ENCODE measurements at regions not wholly inside any gene's neighbourhood (a gene's known extent, or its start where the extent isn't known, plus 50 kb on each side); places are given as distances from the start of the nearest gene placed in this dataset.

DNA sequence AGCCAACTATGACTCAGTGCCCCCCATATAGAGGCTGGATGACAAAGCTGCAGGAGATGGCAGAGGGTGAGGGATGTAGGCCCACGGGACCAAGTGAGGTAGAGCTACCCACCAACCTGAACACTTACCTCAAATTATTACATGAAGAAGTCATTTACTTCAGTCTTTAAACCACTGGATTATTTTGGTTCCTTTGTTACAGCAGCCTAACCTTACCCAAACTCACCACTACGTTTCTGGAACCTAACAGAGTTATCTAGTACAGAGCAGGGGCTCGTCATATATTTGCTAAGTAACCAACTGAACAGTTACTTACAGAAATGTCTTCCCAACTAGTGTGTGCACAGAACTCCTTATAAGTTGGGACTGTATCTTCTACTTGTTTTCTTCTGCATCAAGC lies 85.2 kb upstream of the IGF1 start:
- Mint-ChIP-seq H3K4me1 (no peaks in the 10 kb centered on the region), H3K27ac (no peak overlapping the region), H3K4me3 (no peak overlapping the region), H3K9me3 (no peaks in the 10 kb centered on the region), H3K36me3 (no peaks in the 10 kb centered on the region), H3K27me3 (peaks cover 8% of the 10 kb centered on the region)
- no peak for DNase-seq

DNA sequence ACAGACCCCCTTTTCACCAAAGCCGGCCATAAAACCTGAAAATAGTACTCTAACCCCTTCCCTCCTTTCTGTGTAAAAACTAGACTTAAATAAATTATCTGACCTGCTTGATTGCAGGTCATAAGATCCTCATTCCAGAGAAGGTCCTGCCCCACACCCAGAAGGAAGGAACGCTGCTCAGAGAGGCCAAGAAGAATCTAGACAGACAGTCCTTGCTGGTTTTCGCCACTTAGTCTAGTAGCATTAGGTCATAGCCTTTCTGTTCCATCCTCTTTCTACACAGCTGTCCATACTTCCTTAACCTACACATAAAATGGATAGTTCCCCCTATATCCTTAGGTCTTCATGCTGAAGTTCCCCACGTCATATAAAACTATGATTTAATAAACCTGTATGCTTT lies 83.7 kb upstream of the IGF1 start:
- Mint-ChIP-seq H3K9me3 (no peaks in the 10 kb centered on the region), H3K4me3 (no peak overlapping the region), H3K4me1 (no peaks in the 10 kb centered on the region), H3K27ac (no peak overlapping the region), H3K36me3 (no peaks in the 10 kb centered on the region), H3K27me3 (peaks cover 10% of the 10 kb centered on the region)
- no peak for DNase-seq

DNA sequence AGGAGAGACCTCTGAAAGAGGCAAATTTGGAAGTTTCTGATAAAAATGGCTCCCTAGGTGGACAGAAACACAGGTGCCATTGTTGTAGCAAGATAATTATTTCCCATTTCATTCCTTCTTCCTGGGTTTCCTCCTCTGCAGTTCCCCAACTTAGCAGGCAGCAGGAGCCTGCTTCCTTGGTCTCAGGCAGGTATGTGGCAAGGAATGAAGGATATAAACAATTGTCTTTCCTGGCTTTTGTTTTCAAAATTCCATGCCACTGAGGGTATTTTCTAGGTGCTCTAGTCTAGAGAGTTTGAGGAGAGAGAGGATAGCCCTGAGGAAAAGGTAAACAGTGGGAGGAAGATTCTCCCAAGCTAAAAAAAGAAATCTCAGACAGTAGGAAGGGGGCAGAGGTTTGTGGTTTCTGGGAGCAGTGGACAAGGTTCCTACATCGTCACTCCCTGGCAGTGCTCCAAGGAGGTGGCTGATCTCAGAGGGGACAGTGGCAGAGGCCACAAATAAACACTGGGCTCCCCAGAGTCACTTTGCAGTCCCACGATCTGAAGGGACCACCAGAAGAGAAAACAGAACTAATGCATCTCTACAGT lies 82.6 kb upstream of the IGF1 start:
- peaks cover 10% of the 10 kb centered on the region for H3K27me3 Mint-ChIP-seq
- no peaks in the 10 kb centered on the region for H3K4me1 Mint-ChIP-seq
- no peak overlapping the region for H3K27ac Mint-ChIP-seq
- no peak overlapping the region for H3K4me3 Mint-ChIP-seq
- H3K9me3 Mint-ChIP-seq: no peaks in the 10 kb centered on the region
- no peaks in the 10 kb centered on the region for H3K36me3 Mint-ChIP-seq
- DNase-seq: no peak

DNA sequence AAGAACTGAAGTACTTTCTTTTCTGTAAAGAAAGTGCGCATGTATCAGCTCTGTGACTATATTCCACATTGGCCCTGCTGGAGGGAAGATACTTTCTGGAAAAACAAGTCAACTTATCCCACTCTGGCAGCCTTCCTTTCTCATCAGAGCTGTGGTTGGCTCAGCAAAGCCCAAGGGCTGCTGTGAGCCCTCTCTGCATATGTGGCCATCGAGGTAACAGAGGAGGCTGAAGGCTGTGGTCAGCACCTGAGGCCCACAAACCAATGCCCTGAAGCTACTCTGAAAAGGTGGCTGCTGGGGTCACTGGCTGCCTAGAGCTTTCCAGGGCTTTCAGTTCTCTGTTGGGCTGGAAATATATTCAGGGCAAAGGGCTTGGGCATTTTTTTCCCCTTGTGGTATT lies 70.8 kb upstream of the IGF1 start:
- no peak for DNase-seq

DNA sequence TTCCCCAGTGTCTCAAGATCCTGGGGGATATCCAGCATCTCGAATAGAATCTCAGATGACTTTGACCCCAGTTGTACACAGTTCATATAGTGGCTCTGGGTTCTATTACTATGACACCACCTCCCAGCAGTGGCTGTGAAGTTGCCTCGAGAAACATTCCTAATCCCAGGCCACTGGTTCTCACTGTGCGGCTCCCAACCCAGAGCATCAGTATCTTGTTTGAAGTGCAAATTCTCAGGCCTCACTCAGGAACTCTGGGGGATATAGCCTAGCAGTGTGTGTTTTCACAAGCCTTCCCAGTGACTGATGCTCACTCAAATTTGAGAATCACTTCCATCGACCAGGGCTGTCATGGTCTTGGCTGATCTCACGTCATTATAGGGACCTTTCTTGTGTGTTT lies 69.3 kb upstream of the IGF1 start:
- no peaks in the 10 kb centered on the region for H3K36me3 Mint-ChIP-seq

More for the DNA sequence above, 70.8 kb upstream of the IGF1 start:
- peaks cover 3% of the 10 kb centered on the region for H3K27me3 Mint-ChIP-seq
- no peak overlapping the region for H3K27ac Mint-ChIP-seq
- no peaks in the 10 kb centered on the region for H3K4me1 Mint-ChIP-seq
- no peaks in the 10 kb centered on the region for H3K36me3 Mint-ChIP-seq
- no peaks in the 10 kb centered on the region for H3K9me3 Mint-ChIP-seq
- H3K4me3 Mint-ChIP-seq: no peak overlapping the region

DNA sequence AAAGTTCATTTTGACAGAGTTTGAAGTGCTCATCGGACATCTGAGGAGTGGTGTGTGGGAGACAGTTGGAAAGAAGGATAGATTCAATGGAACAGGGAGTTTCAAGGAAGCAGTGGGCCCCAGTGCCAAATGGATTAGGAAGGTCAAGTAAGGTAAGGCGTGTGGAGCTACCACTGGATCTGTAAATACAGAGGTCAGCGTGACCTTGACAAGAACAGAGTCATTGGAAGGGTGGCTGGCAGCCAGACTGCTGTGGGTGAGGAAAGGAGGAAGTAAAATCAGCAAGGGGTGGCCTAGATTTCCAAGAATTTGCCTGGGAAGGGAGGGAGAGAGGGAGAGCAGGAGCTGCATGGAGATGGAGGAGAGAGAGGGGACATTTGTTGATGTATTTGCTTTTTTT lies 68.2 kb upstream of the IGF1 start:
- Mint-ChIP-seq H3K4me1 (no peaks in the 10 kb centered on the region), H3K27ac (no peak overlapping the region), H3K27me3 (peaks cover 12% of the 10 kb centered on the region), H3K9me3 (no peaks in the 10 kb centered on the region), H3K36me3 (no peaks in the 10 kb centered on the region), H3K4me3 (no peak overlapping the region)
- DNase-seq: no peak

More for the DNA sequence above, 69.3 kb upstream of the IGF1 start:
- Mint-ChIP-seq H3K4me3 (no peak overlapping the region), H3K9me3 (no peaks in the 10 kb centered on the region), H3K4me1 (no peaks in the 10 kb centered on the region), H3K27me3 (peaks cover 7% of the 10 kb centered on the region), H3K27ac (no peak overlapping the region)
- no peak for DNase-seq

DNA sequence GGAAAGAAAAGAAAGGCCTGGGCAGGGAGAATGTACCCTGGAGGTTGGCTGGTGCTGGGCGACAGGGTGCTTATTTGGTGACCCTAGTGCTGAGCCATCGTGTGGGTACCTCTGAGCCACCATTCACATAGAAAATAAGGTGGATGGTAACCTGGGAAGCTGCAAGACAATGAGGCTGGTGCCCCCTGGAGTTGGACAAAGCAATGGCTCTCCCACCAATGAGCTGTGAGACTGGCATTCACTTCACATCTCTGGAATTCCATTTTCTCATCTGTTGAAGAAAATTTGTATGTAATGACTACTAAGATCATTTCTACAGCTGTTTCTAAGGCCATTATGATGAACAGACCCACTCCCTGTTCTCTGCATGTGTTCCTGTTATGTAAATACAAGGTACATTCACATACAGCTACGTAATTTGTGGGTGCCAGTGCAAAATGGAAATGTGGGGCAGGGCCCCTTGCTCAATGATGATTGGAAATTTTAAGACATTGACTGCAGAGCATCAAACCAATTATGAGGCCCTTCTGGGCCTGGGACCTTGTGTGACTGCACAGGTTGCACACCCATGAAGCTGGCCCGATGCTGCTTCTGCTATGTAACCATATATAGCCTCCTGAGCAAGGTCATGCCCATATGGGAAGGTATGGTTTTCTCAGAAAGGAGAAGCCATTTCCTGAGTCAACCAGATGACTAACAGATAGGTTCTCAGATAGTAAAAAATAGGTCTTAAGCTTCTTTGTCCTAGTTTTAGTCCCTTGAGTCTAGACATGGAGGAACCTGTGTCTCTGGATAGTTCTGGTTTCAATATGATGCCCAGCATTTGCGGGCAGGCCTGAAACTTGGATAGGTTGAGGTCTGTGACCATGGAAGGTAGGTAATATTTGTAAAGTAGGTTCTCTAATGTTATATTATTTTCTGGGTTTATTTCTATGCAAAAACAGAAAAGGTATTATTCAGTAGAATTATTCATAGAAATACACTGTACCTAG lies 63.4 kb upstream of the IGF1 start:
- H3K9me3 Mint-ChIP-seq: no peaks in the 10 kb centered on the region
- DNase-seq: no peak
- H3K36me3 Mint-ChIP-seq: no peaks in the 10 kb centered on the region
- peaks cover 23% of the 10 kb centered on the region for H3K27me3 Mint-ChIP-seq
- H3K27ac Mint-ChIP-seq: no peak overlapping the region
- no peaks in the 10 kb centered on the region for H3K4me1 Mint-ChIP-seq
- H3K4me3 Mint-ChIP-seq: no peak overlapping the region

DNA sequence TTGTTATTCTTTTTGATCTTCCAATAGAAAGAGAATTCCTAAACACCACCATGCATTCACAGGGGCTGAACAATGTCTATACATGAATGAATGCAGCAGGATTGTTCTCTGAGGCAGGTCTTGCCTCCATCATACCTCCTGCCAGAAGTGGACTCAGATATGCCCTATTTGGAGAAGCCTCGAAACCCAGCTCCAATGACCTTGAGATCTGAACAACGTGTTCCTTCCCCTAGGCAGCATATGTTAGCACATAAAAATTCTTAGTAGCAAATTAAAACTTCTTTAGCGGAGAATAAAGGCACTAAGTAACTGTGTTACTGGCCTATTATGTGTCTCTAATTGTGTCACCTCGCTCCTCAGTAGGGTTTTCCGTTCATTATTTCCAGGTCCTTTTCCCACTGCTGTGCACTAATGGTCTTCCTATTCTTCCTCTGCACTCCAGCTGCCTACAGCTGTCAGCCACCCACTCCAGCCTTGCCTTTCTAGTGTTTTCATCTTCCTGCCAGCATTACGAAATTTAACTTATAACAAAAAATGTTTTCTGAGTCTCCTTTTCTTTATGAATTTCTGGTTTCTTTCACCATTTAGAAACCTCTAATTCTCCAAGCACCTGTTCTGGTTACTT lies 62.6 kb upstream of the IGF1 start:
- Mint-ChIP-seq H3K27me3 (peaks cover 32% of the 10 kb centered on the region), H3K9me3 (no peaks in the 10 kb centered on the region), H3K4me1 (no peaks in the 10 kb centered on the region), H3K36me3 (no peaks in the 10 kb centered on the region), H3K27ac (no peak overlapping the region), H3K4me3 (no peak overlapping the region)
- no peak for DNase-seq

DNA sequence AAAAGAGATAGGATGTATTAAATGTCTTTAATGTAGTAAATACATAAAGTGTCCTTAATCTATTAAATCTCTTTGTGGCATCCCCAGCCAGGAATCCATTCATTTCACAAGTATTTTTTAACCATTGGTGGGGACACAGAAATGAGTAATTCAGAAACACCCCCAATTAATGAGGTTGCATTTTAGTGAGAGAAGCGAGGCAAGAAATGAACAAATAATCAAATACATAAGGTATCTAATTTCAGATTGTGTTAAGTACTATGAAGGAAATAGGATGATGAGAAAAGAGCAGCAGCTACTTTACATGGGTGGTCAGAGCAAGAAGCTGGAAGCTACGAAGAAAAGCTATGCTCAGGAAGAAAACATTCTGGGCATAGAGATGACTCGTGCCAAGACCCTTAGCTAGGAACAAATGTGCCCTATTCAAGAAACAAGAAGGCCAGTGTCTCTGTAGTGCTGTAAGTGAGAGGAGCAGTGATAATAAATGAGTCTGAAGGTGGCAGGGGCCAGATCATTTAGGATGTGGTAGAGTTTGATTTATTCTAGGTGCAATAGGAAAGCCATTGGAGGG lies 60.5 kb upstream of the IGF1 start:
- Mint-ChIP-seq H3K27ac (no peak overlapping the region), H3K4me1 (no peaks in the 10 kb centered on the region), H3K27me3 (peaks cover 36% of the 10 kb centered on the region), H3K4me3 (no peak overlapping the region), H3K36me3 (no peaks in the 10 kb centered on the region), H3K9me3 (no peaks in the 10 kb centered on the region)
- no peak for DNase-seq

DNA sequence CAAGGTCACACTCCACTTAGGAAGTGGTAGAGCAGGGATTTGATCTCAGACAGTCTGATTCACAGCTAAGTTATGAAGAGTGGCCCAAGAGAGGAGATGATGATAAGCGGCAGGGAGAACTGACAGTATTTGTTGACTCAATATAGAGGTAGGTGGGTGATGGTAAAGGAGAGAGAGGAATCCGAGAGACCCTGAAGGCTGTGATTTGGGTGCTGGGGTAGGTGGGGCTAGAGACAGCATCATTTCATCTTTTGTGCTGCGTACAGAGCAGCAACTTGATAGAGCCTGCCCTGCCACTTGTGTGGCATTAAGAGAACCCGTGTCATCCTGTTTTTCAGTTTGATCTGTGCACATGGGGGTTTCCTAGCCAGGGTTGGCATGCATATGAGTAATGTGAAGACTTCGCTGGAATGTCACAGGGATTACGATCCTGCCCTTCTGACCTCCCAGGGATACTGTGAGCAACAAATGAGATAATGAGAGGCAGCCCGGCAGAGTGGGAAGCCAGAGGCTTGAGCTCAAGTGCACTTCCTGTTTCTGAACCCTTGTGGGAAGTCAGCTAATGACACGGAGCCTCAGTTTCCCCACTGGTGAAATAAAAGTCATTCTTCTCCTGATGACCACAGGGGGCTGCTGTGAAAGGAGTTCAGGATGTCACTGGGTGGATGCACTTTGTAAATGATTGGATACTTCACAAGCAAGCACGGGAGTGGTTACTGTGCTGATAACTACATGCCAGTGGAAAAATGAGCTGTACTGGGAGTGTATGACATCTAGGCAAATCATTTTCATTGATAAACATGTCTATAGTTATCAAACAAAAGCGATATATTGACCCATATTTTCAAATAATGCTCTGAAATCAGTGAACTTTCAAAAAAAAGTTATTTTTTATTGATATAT lies 59.5 kb upstream of the IGF1 start:
- Mint-ChIP-seq H3K27ac (no peak overlapping the region), H3K27me3 (peaks cover 34% of the 10 kb centered on the region), H3K9me3 (no peaks in the 10 kb centered on the region), H3K4me1 (no peaks in the 10 kb centered on the region), H3K4me3 (no peak overlapping the region), H3K36me3 (no peaks in the 10 kb centered on the region)
- no peak for DNase-seq

DNA sequence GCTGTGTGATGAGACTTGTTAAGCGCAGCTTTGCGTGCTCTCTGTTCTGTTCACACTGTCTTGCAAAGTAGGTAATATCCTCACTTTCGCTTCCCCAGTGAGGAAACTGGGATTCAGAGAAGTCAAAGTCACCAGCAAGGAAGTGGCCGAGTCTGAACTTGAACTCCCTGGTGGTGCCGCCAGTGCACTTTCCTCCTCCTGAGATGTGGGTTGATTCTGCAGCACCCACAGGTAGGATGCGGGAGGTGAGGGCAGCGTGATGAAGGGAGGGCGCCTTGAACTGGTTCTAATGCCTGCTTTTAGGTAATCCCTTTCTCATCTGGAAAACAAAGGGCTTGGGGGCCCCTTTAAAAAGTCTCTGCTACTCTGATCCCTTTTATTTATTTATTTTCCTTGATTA lies 54.9 kb upstream of the IGF1 start:
- H3K4me1 Mint-ChIP-seq: no peaks in the 10 kb centered on the region
- H3K4me3 Mint-ChIP-seq: no peak overlapping the region
- H3K9me3 Mint-ChIP-seq: no peaks in the 10 kb centered on the region
- H3K27me3 Mint-ChIP-seq: peaks cover 34% of the 10 kb centered on the region
- H3K36me3 Mint-ChIP-seq: no peaks in the 10 kb centered on the region
- H3K27ac Mint-ChIP-seq: no peak overlapping the region
- no peak for DNase-seq

DNA sequence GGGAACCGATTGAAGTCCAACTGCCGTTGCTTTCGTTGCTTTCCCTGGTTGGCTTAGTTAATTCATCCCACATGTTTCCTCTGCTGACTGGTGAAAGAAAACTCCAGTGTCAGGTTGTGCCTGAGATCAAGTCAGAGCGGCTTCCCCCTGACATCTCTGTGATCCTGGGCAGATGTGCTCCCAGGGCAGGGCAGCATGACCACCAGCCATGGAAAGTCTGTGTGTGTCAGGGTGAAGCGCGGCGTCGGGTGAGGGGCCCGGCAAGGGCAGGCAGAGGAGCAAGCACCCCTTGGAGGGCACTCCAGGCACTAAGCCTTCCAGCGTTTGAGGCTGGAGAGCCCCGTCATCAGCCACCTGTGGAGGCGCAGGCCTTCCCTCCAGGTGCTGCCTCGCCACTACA lies 54.5 kb upstream of the IGF1 start:
- DNase-seq: no peak
- H3K4me3 Mint-ChIP-seq: no peak overlapping the region
- no peaks in the 10 kb centered on the region for H3K4me1 Mint-ChIP-seq
- H3K27ac Mint-ChIP-seq: no peak overlapping the region
- no peaks in the 10 kb centered on the region for H3K36me3 Mint-ChIP-seq
- no peaks in the 10 kb centered on the region for H3K9me3 Mint-ChIP-seq
- peaks cover 33% of the 10 kb centered on the region for H3K27me3 Mint-ChIP-seq

DNA sequence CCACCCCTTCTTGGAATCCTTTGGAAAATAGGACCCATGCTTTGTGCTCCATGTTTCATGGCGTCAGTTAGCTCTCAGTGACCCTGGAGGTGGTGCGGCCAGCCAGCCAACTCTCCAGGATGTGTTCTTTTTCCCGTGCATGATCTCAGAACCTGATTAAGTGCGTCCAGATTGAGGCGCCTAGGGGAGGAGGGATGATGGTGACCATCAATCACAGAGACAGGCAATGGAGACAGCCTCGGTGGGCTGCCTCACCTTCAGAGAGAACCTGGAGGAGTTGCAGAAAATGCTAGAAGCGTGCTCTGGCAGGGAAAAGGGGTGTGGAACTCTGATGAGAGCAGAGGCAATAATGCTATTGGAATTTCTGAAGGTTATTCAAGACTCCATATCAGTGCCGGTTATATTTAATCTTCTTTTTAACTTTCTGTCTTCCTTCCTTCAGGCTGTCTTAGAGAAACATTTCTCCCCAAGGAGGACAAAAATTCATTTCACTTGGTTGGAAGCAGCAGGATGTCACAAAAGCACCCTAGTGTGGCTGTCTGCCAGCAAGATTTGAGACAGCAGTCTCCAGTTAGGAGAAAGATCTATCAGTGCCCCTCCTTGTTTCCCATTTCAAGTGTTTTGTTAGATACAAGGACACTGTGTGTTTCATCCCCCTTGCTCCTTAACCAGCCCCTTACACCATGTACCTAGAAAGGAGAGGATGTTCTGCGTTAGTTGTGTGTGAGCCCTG lies 53.3 kb upstream of the IGF1 start:
- no peak overlapping the region for H3K4me3 Mint-ChIP-seq
- no peaks in the 10 kb centered on the region for H3K4me1 Mint-ChIP-seq

More for the DNA sequence above, 53.3 kb upstream of the IGF1 start:
- no peak for DNase-seq
- no peaks in the 10 kb centered on the region for H3K9me3 Mint-ChIP-seq
- H3K36me3 Mint-ChIP-seq: no peaks in the 10 kb centered on the region
- no peak overlapping the region for H3K27ac Mint-ChIP-seq
- H3K27me3 Mint-ChIP-seq: peaks cover 21% of the 10 kb centered on the region

Measured in activated naive CD8-positive, alpha-beta T cell treated with anti-CD3 and anti-CD28 coated beads for 36 hours (primary cell).